H1 (cell line): ENCODE measurements at regions not wholly inside any gene's neighbourhood (a gene's known extent, or its start where the extent isn't known, plus 50 kb on each side); places are given as distances from the start of the nearest gene placed in this dataset.

Experiments used
- CTCF ChIA-PET: fragments of 300-600 bp; sonication (Branson Sonifier 250); formaldehyde crosslinking; loops from one replicate; lab custom pipeline; 2021; ENCODE audit not compliant: partially characterized antibody; lab: Charles Lee
- POLR2A ChIA-PET: fragments of 300-600 bp; sonication (Branson Sonifier 250); formaldehyde crosslinking; loops from one replicate; lab custom pipeline; 2021; ENCODE audit warnings: inconsistent platforms; ENCODE audit not compliant: partially characterized antibody; lab: Charles Lee
- DNase-seq, 2 experiments: peaks; one replicate each; pipeline versions ENCODE4 v3.0.0 to v3.0.0-alpha.2; 2010 to 2022; ENCODE audit warnings: low spot score in 2 of 2, low read depth in 1 of 2, mixed read lengths in 1 of 2
- FAIRE-seq: peaks from 2 replicates; lab custom pipeline; 2011; peaks lifted over from hg19 to GRCh38; lab: Jason Lieb, UNC
- H2AFZ ChIP-seq: 2 replicates; pipeline ENCODE4 v1.8.1; 2012; ENCODE audit warnings: low read length, inconsistent platforms
- H2AK5ac ChIP-seq: 2 replicates; pipeline ENCODE4 v1.6.1; 2013; ENCODE audit warnings: low read depth, low read length
- H2BK120ac ChIP-seq: replicated peaks from 2 replicates; pipeline ENCODE3; 2013; ENCODE audit warnings: low read depth, low read length, inconsistent platforms
- H2BK12ac ChIP-seq: 2 replicates; pipeline ENCODE4 v1.6.1; 2013; ENCODE audit warnings: low read depth, low read length
- H2BK15ac ChIP-seq: 2 replicates; pipeline ENCODE4 v1.6.1; 2013; ENCODE audit warnings: low read length
- H2BK20ac ChIP-seq: 2 replicates; pipeline ENCODE4 v1.6.1; 2013; ENCODE audit warnings: low read length
- H2BK5ac ChIP-seq: 2 replicates; pipeline ENCODE4 v1.6.1; 2013; ENCODE audit warnings: low read depth, low read length
- H3K14ac ChIP-seq: 2 replicates; pipeline ENCODE4 v1.6.1; 2013; ENCODE audit warnings: inconsistent platforms; ENCODE audit not compliant: insufficient read length
- H3K18ac ChIP-seq: 2 replicates; pipeline ENCODE4 v1.6.1; 2013; ENCODE audit warnings: low read length; ENCODE audit errors: extremely low read depth
- H3K23ac ChIP-seq: 2 replicates; pipeline ENCODE4 v1.6.1; 2013; ENCODE audit warnings: inconsistent platforms; ENCODE audit not compliant: insufficient read length
- H3K23me2 ChIP-seq: 2 replicates; pipeline ENCODE4 v1.6.1; 2013; ENCODE audit warnings: low read depth, low read length
- H3K27ac ChIP-seq: 2 replicates; pipeline ENCODE4 v1.6.1; 2011; ENCODE audit warnings: low read depth, low read length, inconsistent platforms
- H3K27me3 ChIP-seq, 4 experiments: replicated peaks in 1 of 4; 1 replicate in 1 of 4; 2 replicates in 3 of 4; pipeline versions ENCODE4 v1.6.1 to v1.8.1; 2011 to 2013; ENCODE audit warnings: low read length in 3 of 4, mild to moderate bottlenecking in 3 of 4, inconsistent platforms in 2 of 4, mixed read lengths in 2 of 4, moderate library complexity in 1 of 4; ENCODE audit not compliant: control insufficient read depth in 3 of 4, insufficient read depth in 3 of 4; ENCODE audit errors: extremely low read depth in 1 of 4
- H3K36me3 ChIP-seq, 4 experiments: 2 replicates each; pipeline versions ENCODE4 v1.6.1 to v1.8.1; 2011 to 2013; ENCODE audit warnings: mild to moderate bottlenecking in 4 of 4, low read length in 3 of 4, moderate library complexity in 2 of 4, control low read depth in 1 of 4, inconsistent platforms in 1 of 4; ENCODE audit not compliant: insufficient read depth in 4 of 4, control insufficient read depth in 2 of 4
- H3K4ac ChIP-seq: replicated peaks from 2 replicates; pipeline ENCODE3; 2013; ENCODE audit warnings: low read length, low read depth, mixed read lengths, inconsistent platforms; ENCODE audit not compliant: insufficient read length
- H3K4me1 ChIP-seq, 4 experiments: replicated peaks in 1 of 4; 1 replicate in 1 of 4; 2 replicates in 3 of 4; pipeline versions ENCODE4 v1.6.1 to v1.8.1; 2011 to 2013; ENCODE audit warnings: low read length in 3 of 4, inconsistent platforms in 2 of 4, mixed read lengths in 1 of 4; ENCODE audit not compliant: insufficient read depth in 4 of 4, control insufficient read depth in 3 of 4
- H3K4me2 ChIP-seq, 2 experiments: 2 replicates each; pipeline versions ENCODE4 v1.6.1 to v1.8.1; 2011 to 2013; ENCODE audit warnings: low read depth in 2 of 2, low read length in 2 of 2, control low read depth in 1 of 2, inconsistent platforms in 1 of 2, mild to moderate bottlenecking in 1 of 2; ENCODE audit not compliant: insufficient read depth in 1 of 2
- H3K4me3 ChIP-seq, 4 experiments: fragments of 200-600, 300-600 bp in 1 of 4; sonication (generic), shearing (Covaris generic), sonication (Bioruptor Twin) in 1 of 4; 2 replicates each; pipeline versions ENCODE4 v1.5.1 to v1.8.1; 2011 to 2016; ENCODE audit warnings: low read length in 4 of 4, low read depth in 3 of 4, control low read depth in 2 of 4, inconsistent platforms in 2 of 4, mild to moderate bottlenecking in 2 of 4, mixed read lengths in 1 of 4, moderate library complexity in 1 of 4; ENCODE audit not compliant: insufficient read depth in 2 of 4; ENCODE audit errors: extremely low read depth in 1 of 4
- H3K56ac ChIP-seq: replicated peaks from 2 replicates; pipeline ENCODE3; 2013; ENCODE audit warnings: low read depth, mild to moderate bottlenecking, mixed read lengths, low read length, inconsistent platforms; ENCODE audit not compliant: insufficient read length
- H3K79me1 ChIP-seq: 2 replicates; pipeline ENCODE4 v1.6.1; 2013; ENCODE audit warnings: low read depth, low read length, control low read depth
- H3K79me2 ChIP-seq, 2 experiments: 2 replicates each; pipeline versions ENCODE4 v1.6.1 to v1.8.1; 2012 to 2013; ENCODE audit warnings: low read length in 2 of 2, mild to moderate bottlenecking in 2 of 2, inconsistent platforms in 1 of 2; ENCODE audit not compliant: insufficient read depth in 2 of 2, control insufficient read depth in 1 of 2
- H3K9ac ChIP-seq, 4 experiments: replicated peaks in 1 of 4; 1 replicate in 1 of 4; 2 replicates in 3 of 4; pipeline versions ENCODE4 v1.6.1 to v1.8.1; 2011 to 2013; ENCODE audit warnings: low read depth in 3 of 4, low read length in 3 of 4, control low read depth in 2 of 4, mild to moderate bottlenecking in 2 of 4, moderate library complexity in 2 of 4, inconsistent platforms in 1 of 4; ENCODE audit errors: extremely low read depth in 1 of 4
- H3K9me3 ChIP-seq, 2 experiments: 2 replicates each; pipeline versions ENCODE4 v1.6.1 to v1.8.1; 2012 to 2013; ENCODE audit warnings: mild to moderate bottlenecking in 2 of 2, moderate library complexity in 2 of 2, control low read depth in 1 of 2, inconsistent platforms in 1 of 2, low read depth in 1 of 2, low read length in 1 of 2, mixed read lengths in 1 of 2; ENCODE audit not compliant: insufficient read depth in 2 of 2
- H4K20me1 ChIP-seq, 2 experiments: replicated peaks in 1 of 2; 2 replicates each; pipeline versions ENCODE3 to v1.8.1; 2011 to 2013; ENCODE audit warnings: inconsistent platforms in 2 of 2, low read length in 2 of 2, mild to moderate bottlenecking in 1 of 2; ENCODE audit not compliant: insufficient read depth in 2 of 2, control insufficient read depth in 1 of 2
- H4K5ac ChIP-seq: 2 replicates; pipeline ENCODE4 v1.6.1; 2013; ENCODE audit warnings: low read length, low read depth, mixed read lengths, inconsistent platforms; ENCODE audit not compliant: insufficient read length
- H4K8ac ChIP-seq: 2 replicates; pipeline ENCODE4 v1.8.0; 2013; ENCODE audit warnings: mild to moderate bottlenecking, moderate library complexity, low read length, inconsistent platforms; ENCODE audit not compliant: insufficient read depth; ENCODE audit errors: extremely low read depth
- H4K91ac ChIP-seq: replicated peaks from 2 replicates; pipeline ENCODE3; 2013; ENCODE audit warnings: low read length, mixed read lengths, inconsistent platforms; ENCODE audit not compliant: insufficient read length
- ASH2L ChIP-seq: fragments of 200-600, 300-600 bp; sonication (generic); IDR thresholded peaks from one replicate; pipeline ENCODE4 v1.7.1; 2017; ENCODE audit warnings: low read length
- CBX5 ChIP-seq: fragments of 300-800, 300-1000 bp; sonication (generic); IDR thresholded peaks from 2 replicates; pipeline ENCODE4 v1.7.1; 2016; ENCODE audit warnings: antibody characterized with exemption, low read length, low read depth
- CHD2 ChIP-seq: IDR thresholded peaks from 2 replicates; pipeline ENCODE4 v1.6.1; 2012; ENCODE audit warnings: low read length, improper control_type of control experiment
- GTF2F1 ChIP-seq: IDR thresholded peaks from 2 replicates; pipeline ENCODE4 v1.6.1; 2012; ENCODE audit warnings: low read depth, low read length, improper control_type of control experiment, borderline replicate concordance
- KDM4A ChIP-seq: IDR thresholded peaks from one replicate; pipeline ENCODE4 v1.7.1; 2012; ENCODE audit warnings: low read depth, mild to moderate bottlenecking, moderate library complexity, low read length, inconsistent platforms; ENCODE audit not compliant: severe bottlenecking
- KDM5A ChIP-seq: fragments of 200-600 bp; IDR thresholded peaks from 2 replicates; pipeline ENCODE4 v1.7.1; 2012; ENCODE audit warnings: mild to moderate bottlenecking, low read length, inconsistent platforms, mixed read lengths
- NANOG ChIP-seq: IDR thresholded peaks from 2 replicates; pipeline ENCODE4 v1.6.1; 2011; ENCODE audit warnings: low read length, low read depth, mild to moderate bottlenecking, inconsistent platforms; ENCODE audit not compliant: insufficient read depth, poor library complexity, severe bottlenecking
- NRF1 ChIP-seq: IDR thresholded peaks from 2 replicates; pipeline ENCODE4 v1.6.1; 2011; ENCODE audit warnings: mild to moderate bottlenecking, low read depth, low read length, improper control_type of control experiment
- POLR2AphosphoS5 ChIP-seq: IDR thresholded peaks from 2 replicates; pipeline ENCODE4 v1.6.1; 2011; ENCODE audit warnings: low read depth, low read length
- SIX5 ChIP-seq: IDR thresholded peaks from 2 replicates; pipeline ENCODE4 v1.6.1; 2011; ENCODE audit warnings: mild to moderate bottlenecking, low read depth, low read length
- SUZ12 ChIP-seq: fragments of 200-600 bp; sonication (generic); IDR thresholded peaks from 2 replicates; pipeline ENCODE4 v1.6.1; 2012; ENCODE audit warnings: mild to moderate bottlenecking, inconsistent platforms, low read length, moderate library complexity, mixed read lengths
- TCF12 ChIP-seq: IDR thresholded peaks from 2 replicates; pipeline ENCODE4 v1.6.1; 2011; ENCODE audit warnings: low read depth, mild to moderate bottlenecking, low read length
- TEAD4 ChIP-seq: IDR thresholded peaks from 2 replicates; pipeline ENCODE4 v1.6.1; 2012; ENCODE audit warnings: low read depth, low read length, inconsistent platforms, mixed read lengths
- WGBS, 2 experiments: shearing (Covaris generic) in 1 of 2; methylation state at CpG; one replicate each; pipeline versions ENCODE4 v1.1.6 to v1.1.7; 2013 to 2015; ENCODE audit warnings: low lambda C conversion rate in 2 of 2, mixed read lengths in 2 of 2, inconsistent platforms in 1 of 2, low coverage in 1 of 2, missing lambda C conversion rate in 1 of 2; ENCODE audit not compliant: insufficient replicate concordance in 2 of 2, insufficient coverage in 1 of 2, insufficient read length in 1 of 2; ENCODE audit errors: extremely low coverage in 1 of 2, missing lambda C conversion rate in 1 of 2; 5-methylcytosine and 5-hydroxymethylcytosine counted together
- TF ChIP-seq, protein P1 (sequence below): IDR thresholded peaks from 2 replicates; pipeline ENCODE4 v1.6.1; 2012; ENCODE audit warnings: inconsistent platforms
- TF ChIP-seq, protein P2 (sequence below): IDR thresholded peaks from 2 replicates; pipeline ENCODE4 v1.6.1; 2012; ENCODE audit warnings: inconsistent platforms

DNA sequence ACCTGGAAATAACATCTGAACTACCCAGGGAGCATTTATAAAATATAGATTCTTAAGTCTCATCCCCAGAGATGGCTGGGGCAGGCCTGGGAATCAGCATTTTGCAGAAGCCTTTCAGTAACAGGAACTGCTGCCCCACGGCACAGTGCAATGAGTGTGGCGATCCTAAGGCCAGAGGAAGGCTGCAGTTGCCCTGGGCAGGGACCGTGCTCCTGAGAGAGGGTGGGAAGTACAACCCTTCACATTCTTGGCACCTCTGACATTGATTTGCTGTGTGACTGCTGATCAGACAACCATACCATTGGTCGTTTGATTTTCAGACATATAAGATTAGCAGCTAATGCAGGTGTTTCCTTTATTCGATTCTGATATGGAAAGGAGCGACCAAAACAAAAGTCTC, 233.6 kb downstream of the STIM2 start:
- no peak overlapping the region for H2BK15ac ChIP-seq
- ChIA-PET CTCF (interaction anchor here (1.2 to 9.3 kb wide), 6 partner anchors 8 to 224 kb away, joined by 4 to 60 read pairs (median 16); no protein-coding TSS in a partner anchor), POLR2A (no interaction called here)
- no peak overlapping the region for H3K4ac ChIP-seq
- peak overlapping the region; percentile 68; the same call in 1 of the 2 replicates for H2BK12ac ChIP-seq
- H2AK5ac ChIP-seq = peak overlapping the region; percentile 82; the same call in 1 of the 2 replicates
- H3K56ac ChIP-seq = no peak overlapping the region
- no peak overlapping the region for H3K23ac ChIP-seq
- H3K27ac ChIP-seq = no peak overlapping the region
- no peaks in the 10 kb centered on the region for H3K79me1 ChIP-seq
- H2BK5ac ChIP-seq = no peak overlapping the region
- H4K5ac ChIP-seq = no peak overlapping the region
- no peaks in the 10 kb centered on the region for H3K23me2 ChIP-seq
- FAIRE-seq = no peak
- H3K9ac ChIP-seq = no peak overlapping the region
- H4K91ac ChIP-seq = no peak overlapping the region
- H3K14ac ChIP-seq = no peak overlapping the region
- H4K8ac ChIP-seq = no peak overlapping the region
- H3K9me3 ChIP-seq = no peaks in the 10 kb centered on the region
- H3K79me2 ChIP-seq = no peaks in the 10 kb centered on the region
- no peak overlapping the region for H2BK20ac ChIP-seq
- no peak for DNase-seq
- no peak overlapping the region for H2AFZ ChIP-seq
- no peaks in the 10 kb centered on the region for H3K36me3 ChIP-seq
- H3K4me2 ChIP-seq = no peak overlapping the region
- H3K4me3 ChIP-seq = no peak overlapping the region
- no peak overlapping the region for H2BK120ac ChIP-seq
- H3K18ac ChIP-seq = no peak overlapping the region
- H3K4me1 ChIP-seq = peaks cover 11 to 29% (median 24%) of the 10 kb centered on the region in 4 experiments
- WGBS, 2 experiments = 92% methylated on average over 6 of the region's 6 CpGs; no CpG with 5 or more reads in 1 of the 2 experiments
- no peaks in the 10 kb centered on the region for H4K20me1 ChIP-seq
- peaks cover 0 to 8% (median 4%) of the 10 kb centered on the region in 4 experiments; a peak in 6 of 7 replicates for H3K27me3 ChIP-seq
- TF ChIP-seq KDM5A (no peak), ASH2L (no peak), CHD2 (no peak), SIX5 (no peak), GTF2F1 (no peak), SUZ12 (no peak), TCF12 (no peak), KDM4A (no peak), CBX5 (no peak), NRF1 (no peak), POLR2AphosphoS5 (no peak), NANOG (no peak), TEAD4 (no peak)
- TF ChIP-seq, protein P1, sequence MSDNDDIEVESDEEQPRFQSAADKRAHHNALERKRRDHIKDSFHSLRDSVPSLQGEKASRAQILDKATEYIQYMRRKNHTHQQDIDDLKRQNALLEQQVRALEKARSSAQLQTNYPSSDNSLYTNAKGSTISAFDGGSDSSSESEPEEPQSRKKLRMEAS = no peak
- TF ChIP-seq, protein P2, sequence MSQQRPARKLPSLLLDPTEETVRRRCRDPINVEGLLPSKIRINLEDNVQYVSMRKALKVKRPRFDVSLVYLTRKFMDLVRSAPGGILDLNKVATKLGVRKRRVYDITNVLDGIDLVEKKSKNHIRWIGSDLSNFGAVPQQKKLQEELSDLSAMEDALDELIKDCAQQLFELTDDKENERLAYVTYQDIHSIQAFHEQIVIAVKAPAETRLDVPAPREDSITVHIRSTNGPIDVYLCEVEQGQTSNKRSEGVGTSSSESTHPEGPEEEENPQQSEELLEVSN = no peak
